Stimulated activated CD4-positive, alpha-beta T cell treated with anti-CD3 and anti-CD28 coated beads, Interleukin-2, amount 100 ng/mL, for 48 hours (primary cell): ENCODE measurements at regions not wholly inside any gene's neighbourhood (a gene's known extent, or its start where the extent isn't known, plus 50 kb on each side); places are given as distances from the start of the nearest gene placed in this dataset.

Experiments used
- DNase-seq, 2 donors: peaks; one replicate each; pipeline ENCODE4 v3.0.0-alpha.2; 2020

DNA sequence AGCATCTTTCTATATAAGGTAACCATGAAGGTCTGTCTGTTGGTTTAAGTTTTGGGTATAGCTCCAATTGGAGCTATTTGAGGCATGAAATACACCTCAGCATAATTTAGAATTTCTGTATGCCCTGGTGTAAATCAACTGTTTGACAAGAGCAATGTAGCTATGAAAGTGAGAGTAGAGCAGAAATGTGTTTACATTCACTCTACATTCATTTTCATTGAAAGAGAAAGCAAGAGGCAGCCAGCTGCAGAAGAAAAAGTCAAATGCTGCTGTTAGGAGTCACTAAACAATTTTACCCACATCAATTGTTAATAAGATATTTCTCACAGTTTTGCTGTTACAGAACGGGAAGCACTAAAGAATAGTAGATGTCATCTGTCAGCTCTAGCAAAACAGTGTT, 252.5 kb downstream of the SLC6A15 start:
- DNase-seq, result no peak

- DNase-seq, result no peak
Measured at GRCh38 chr12:84658877-84659276, 253.7 kb downstream of the SLC6A15 start.

- no peak for DNase-seq
Measured at GRCh38 chr12:84656705-84657104, 255.9 kb downstream of the SLC6A15 start.

GRCh38 chr12:84653482-84653881, 259.1 kb downstream of the SLC6A15 start:
- no peak for DNase-seq

GRCh38 chr12:84648425-84648824, 264.2 kb downstream of the SLC6A15 start:
- DNase-seq, result no peak

DNA sequence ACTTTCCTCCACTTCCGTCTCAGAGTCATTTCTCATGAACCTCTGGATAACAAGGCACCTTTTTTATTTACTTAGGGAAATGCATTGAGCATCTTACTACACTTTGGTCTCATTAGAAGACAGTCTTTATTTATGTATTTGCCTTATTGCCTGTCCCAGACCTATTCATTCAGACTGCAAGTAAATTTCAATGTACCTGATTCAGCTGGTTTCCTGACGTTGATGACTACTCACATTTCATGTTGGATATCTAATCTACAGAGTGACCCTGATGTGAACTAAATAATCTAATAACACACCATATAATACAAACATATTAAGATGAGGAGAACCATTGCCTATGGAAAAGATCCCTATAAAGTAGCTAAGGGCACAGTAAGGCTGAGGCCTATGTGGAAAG, 267.7 kb downstream of the SLC6A15 start:
- no peak for DNase-seq

DNA sequence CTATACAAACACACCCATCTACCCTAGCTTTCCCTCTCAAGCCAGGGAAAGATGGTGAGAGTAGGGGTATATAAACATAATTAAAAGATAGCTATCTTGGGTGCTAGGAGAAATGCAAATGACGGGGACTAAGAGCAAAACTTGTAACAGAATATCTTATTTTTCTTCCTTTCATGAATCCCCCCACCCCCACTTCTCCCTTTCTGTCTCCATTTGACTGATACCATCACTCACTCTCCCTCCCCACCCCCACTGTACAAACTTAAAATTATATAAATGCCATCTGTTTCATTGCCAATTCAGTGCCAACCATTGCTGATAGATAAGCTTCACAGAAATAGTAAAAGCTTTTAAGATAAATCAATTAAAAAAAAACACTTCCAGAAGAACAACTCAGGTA, 268.6 kb downstream of the SLC6A15 start:
- DNase-seq, result no peak

- no peak for DNase-seq
Measured at GRCh38 chr12:84641940-84642545, 270.6 kb downstream of the SLC6A15 start.

GRCh38 chr12:84638811-84639368, 273.7 kb downstream of the SLC6A15 start:
- no peak for DNase-seq

- no peak for DNase-seq
Measured at GRCh38 chr12:84637926-84638325, 274.7 kb downstream of the SLC6A15 start.

DNA sequence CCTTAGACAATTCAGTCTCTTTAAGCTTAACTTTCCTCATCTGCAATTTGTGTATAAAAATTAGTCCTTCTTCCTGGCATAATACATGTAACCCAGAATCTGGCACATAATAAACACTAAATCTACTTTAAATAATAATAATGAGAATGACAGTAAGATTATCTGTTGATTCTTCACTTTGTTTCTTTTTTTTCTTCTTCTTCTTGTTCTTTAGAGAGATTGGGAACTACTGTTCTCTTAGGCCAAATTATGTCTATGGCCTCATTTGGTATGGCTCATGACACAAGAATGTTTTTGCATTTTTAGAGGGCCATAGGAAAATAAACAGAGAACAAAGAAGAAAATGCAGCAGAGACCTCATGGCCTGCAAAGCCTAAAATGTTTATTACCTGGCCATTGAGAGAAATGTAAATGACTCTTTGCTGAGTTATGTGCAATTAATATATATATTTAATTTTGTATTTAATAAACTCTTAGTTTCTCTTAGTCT, 275.8 kb downstream of the SLC6A15 start:
- DNase-seq, result no peak

GRCh38 chr12:84634526-84634925, 278.1 kb downstream of the SLC6A15 start:
- DNase-seq, result no peak

GRCh38 chr12:84632556-84632955, 280.0 kb downstream of the SLC6A15 start:
- no peak for DNase-seq

GRCh38 chr12:84631020-84631419, 281.6 kb downstream of the SLC6A15 start:
- no peak for DNase-seq

GRCh38 chr12:84627593-84627992, 285.0 kb downstream of the SLC6A15 start:
- DNase-seq, result no peak

DNA sequence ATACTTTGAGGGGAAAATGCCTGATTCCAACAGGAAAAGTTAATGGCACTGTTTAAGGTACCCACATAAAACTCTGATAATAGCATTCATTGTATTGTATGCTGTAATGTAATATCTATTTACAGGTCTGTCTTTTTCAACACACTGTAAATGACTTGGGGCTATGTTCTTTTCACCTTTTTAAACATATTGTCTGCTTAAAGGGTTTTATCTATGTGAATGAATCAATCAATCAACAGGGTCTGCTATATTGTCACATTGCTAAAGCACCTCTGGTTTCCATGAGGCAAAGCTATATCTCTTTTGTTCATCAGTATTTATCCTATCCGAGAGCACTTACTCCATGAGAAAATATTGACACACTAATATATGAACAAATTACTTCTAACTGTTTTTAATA, 288.0 kb downstream of the SLC6A15 start:
- no peak for DNase-seq

DNA sequence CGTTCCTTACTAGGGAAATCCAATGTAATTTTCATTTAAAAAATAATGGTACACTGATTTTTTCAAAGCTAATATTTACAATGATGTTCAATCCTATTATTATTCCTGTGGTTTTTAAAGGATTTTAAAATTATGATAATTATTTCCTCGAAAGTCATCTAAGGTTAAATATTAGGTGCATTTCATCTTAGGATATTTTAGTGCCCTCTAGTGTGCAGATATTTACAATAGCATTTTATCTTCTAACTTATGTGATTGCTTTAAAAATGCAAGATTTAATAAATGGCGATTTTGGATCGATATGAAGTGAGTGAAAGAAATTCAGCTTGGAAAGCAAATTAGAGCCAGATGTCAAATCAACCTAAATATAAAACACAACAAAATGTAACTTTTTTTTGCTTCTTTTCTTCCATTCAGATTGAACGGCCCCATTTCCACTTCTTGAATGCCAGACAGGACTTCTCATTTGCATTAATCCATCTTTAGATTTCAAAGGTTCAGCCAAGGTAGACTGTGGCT, 293.5 kb downstream of the SLC6A15 start:
- no peak for DNase-seq

DNA sequence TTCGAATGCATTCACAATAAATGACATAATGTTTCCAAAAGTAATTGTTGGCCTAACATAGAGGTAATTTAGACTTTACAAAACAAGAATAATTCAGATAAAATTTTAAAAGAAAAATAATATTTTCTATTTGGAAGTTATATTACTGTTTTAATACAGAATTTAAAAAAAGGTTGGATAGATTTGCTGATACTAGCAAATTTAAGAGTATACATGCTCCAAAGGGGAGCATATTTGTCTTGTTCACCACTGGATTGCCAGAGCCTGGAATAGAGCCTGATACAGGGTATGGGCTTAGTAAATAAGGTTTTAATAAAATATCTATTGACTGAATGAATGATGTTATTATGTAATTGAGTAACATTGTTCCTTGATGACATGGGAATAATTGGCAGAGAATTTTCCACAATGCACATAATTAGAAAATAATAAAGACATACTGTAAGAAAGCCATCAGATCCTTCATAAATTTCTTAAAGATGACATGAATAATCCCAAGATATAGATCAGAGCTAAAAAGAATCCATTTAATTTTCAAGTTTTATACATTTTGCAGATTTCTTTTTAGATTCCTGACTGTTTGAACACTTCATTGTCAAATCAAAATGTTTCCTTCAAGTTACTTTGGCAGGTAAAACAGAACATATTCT, 305.3 kb downstream of the SLC6A15 start:
- DNase-seq, result no peak

DNA sequence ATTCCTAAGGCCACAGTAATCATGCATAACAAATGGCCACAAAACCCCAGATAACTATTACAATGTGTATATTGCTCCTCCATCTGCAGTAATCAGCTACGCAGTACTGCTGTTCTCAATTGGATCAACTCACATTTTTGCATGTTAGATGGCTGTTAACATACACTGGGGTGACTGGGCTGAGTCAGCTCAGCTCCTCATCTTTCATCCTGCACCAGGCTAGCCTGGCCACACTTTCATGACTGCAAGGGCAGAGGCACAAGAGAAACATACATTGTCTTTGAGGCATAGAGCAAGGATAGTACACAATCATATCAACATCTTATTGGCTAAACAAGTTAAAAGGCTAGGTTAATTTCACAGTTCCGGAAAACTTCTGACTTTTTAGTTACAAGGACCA, 306.6 kb downstream of the SLC6A15 start:
- DNase-seq, result no peak

- DNase-seq, result no peak
Measured at GRCh38 chr12:84604551-84604950, 308.0 kb downstream of the SLC6A15 start.

GRCh38 chr12:84603484-84604248, 308.9 kb downstream of the SLC6A15 start:
- DNase-seq, result no peak

DNA sequence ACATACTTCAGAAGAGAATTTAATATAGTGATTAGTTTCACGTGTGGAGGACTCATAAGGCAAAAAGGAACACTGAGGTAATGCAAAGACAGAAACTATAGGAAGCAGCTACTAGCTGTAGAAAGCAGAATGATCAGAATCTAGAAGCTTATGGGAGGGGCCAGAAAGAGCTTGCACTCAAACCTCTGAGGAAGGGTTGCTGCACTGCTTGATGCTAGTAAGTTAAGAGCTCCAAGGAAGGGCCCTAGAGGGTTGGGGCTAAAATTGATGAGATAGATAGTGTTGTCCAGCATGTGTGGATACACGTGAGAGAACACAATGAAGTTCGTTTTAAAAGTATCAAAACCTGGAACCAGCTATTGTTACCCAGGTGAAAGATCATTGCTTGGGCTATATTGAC, 311.1 kb downstream of the SLC6A15 start:
- no peak for DNase-seq

DNA sequence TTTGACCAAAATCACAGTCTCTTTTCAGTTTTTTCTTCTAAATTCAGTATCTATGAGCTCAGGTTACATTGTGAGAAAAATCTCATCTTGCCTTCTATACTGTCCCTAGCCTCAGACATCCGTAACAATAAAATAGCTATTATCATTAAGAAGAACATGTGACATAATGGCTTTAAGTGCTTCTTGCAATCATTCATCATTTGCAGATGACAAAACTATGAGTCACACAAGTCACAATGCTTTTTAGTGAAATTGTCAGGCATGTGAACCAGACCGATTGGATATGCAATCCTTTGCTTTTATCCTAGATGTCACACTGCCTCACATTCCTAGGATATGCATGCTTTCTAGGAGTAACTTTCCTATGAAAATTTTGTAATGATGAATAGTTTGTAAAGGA, 313.1 kb downstream of the SLC6A15 start:
- no peak for DNase-seq

DNA sequence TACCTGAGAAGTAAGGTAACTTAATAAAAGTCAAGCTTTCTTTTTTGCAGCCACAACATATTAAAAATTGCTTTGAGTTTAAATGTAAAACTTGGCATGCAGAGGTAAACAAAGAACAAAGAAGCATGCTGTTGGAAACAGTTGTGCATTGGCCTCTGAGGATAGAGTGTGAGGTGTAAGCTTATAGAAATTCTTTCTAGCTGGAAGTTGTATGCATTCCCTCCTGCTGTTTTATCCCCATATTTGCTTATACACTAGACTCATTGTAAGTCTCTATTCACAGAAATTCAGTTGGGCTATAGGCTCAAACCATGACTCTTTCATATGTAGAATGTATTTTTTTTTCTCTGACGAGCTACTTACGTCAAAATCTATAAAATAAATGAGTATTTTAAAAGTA, 316.3 kb downstream of the SLC6A15 start:
- no peak for DNase-seq
